ENCODE measurements at regions not wholly inside any gene's neighbourhood (a gene's known extent, or its start where the extent isn't known, plus 50 kb on each side); places are given as distances from the start of the nearest gene placed in this dataset.
A peak's percentile ranks its signal among the peaks of the same experiment; 100 is the strongest.

DNA sequence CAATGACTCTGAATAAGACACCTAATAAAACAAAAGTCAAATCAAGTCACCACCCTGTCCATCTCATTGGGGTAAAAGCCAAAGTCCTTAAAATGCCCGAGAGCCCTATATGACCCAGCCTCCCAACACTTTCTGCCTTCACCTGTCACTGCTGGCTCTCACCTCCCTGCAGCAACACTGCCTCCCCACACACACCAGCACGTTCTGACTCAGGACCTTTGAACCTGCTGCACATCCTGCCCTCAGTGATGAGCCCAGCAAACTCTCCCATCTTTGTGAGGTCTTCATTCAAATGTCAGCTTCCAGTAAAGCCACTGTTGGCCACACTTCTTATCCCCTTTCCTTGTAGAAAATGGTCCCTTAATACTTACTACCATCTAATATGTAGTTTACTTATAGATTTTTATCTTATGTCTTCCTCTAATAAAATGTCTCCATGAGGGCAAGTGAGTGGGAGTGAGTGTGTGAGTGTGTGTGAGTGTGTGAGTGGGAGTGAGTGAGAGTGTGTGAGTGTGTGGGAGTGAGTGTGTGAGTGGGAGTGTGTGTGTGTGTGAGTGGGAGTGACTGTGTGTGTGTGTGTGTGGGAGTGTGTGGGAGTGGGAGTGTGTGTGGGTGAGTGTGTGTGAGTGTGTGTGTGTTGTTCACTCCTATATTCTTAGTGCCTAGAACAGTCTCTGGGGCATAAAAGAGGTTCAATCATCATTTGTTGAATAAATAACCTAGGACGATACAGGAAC lies 504.7 kb downstream of the EIPR1 start:
- H3K4me1 ChIP-seq (replicated peaks in 1 of 2; ENCODE audit: control insufficient read depth in 2 of 2, insufficient read depth in 2 of 2, low read length in 2 of 2): no peaks in the 10 kb centered on the region
- in situ Hi-C loops (cut with MboI): no loop called here
- FAIRE-seq (no peak), DNase-seq (ENCODE audit: extremely low read depth in 1 of 4, low spot score in 3 of 4) (no peak), ATAC-seq (no peak)
- whole genome bisulfite sequencing (ENCODE audit: insufficient coverage, low coverage, missing lambda C conversion rate): 0% methylated on average over 3 of the region's 3 CpGs
- intact Hi-C loops (cut with micrococcal nuclease): no loop called here
- H3K4me2 ChIP-seq (ENCODE audit: insufficient read depth, low read length): no peak overlapping the region
- CTCF ChIA-PET (ENCODE audit: low intra/inter-chr PET ratio): no interaction called here
- H4K20me1 ChIP-seq (replicated peaks; ENCODE audit: control insufficient read depth, insufficient read depth, low read length): no peaks in the 10 kb centered on the region
- H2AFZ ChIP-seq (ENCODE audit: low read depth, low read length): no peak overlapping the region
- BruUV-seq (replicated peaks): no TSS peak
- H3K9me3 ChIP-seq (replicated peaks; ENCODE audit: control insufficient read depth, insufficient read depth, low read depth, low read length): no peaks in the 10 kb centered on the region
- H3K9ac ChIP-seq (ENCODE audit: insufficient read depth in 1 of 2, low read depth in 2 of 2, low read length in 2 of 2): no peak overlapping the region
- no peaks in the 10 kb centered on the region for H3K9me1 ChIP-seq (ENCODE audit: control insufficient read depth, insufficient read depth, low read length)
- POLR2A ChIA-PET: no interaction called here
- H3K27me3 ChIP-seq (ENCODE audit: control insufficient read depth in 2 of 2, insufficient read depth in 2 of 2, low read length in 2 of 2): peaks cover 13 to 72% of the 10 kb centered on the region in 2 experiments
- H3K36me3 ChIP-seq (ENCODE audit: control insufficient read depth, insufficient read depth, low read length): no peaks in the 10 kb centered on the region
- no peak overlapping the region for H3K27ac ChIP-seq (ENCODE audit: extremely low read depth, low read depth, low read length)
- H3K79me2 ChIP-seq (ENCODE audit: control insufficient read depth, insufficient read depth, low read length): no peaks in the 10 kb centered on the region
- TF ChIP-seq, protein P1, sequence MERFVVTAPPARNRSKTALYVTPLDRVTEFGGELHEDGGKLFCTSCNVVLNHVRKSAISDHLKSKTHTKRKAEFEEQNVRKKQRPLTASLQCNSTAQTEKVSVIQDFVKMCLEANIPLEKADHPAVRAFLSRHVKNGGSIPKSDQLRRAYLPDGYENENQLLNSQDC (CRISPR knock-in tag; IDR thresholded peaks at IDR 0.05): no peak
- TF ChIP-seq EGR1 (conservative IDR thresholded peaks at IDR 0.05): peak; percentile 75
- TF ChIP-seq, protein P2, sequence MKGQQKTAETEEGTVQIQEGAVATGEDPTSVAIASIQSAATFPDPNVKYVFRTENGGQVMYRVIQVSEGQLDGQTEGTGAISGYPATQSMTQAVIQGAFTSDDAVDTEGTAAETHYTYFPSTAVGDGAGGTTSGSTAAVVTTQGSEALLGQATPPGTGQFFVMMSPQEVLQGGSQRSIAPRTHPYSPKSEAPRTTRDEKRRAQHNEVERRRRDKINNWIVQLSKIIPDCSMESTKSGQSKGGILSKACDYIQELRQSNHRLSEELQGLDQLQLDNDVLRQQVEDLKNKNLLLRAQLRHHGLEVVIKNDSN (CRISPR knock-in tag; IDR thresholded peaks at IDR 0.05): no peak
- no peak overlapping the region for H3K4me3 ChIP-seq

DNA sequence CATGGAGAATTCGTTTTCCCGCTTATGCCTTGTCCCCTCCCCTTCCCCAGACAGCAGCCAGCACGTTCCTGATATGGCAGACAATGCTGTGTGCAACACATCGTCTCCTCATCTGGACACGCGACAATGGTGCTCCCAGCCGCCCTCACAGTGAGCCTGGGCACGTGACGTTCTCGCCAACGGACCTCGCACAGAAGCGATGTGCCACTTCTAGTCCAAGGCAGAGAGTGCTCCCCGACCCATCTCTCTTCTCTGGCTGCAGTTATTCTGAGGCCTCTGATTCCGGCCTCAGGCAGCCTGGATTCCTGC lies 505.4 kb downstream of the EIPR1 start:
- Histone ChIP-seq H3K9me3 (replicated peaks; ENCODE audit: control insufficient read depth, insufficient read depth, low read depth, low read length) (no peaks in the 10 kb centered on the region), H3K9ac (ENCODE audit: insufficient read depth in 1 of 2, low read depth in 2 of 2, low read length in 2 of 2) (no peak overlapping the region), H3K36me3 (ENCODE audit: control insufficient read depth, insufficient read depth, low read length) (no peaks in the 10 kb centered on the region), H3K4me1 (replicated peaks in 1 of 2; ENCODE audit: control insufficient read depth in 2 of 2, insufficient read depth in 2 of 2, low read length in 2 of 2) (no peaks in the 10 kb centered on the region), H3K79me2 (ENCODE audit: control insufficient read depth, insufficient read depth, low read length) (no peaks in the 10 kb centered on the region), H3K4me2 (ENCODE audit: insufficient read depth, low read length) (no peak overlapping the region), H4K20me1 (replicated peaks; ENCODE audit: control insufficient read depth, insufficient read depth, low read length) (no peaks in the 10 kb centered on the region), H3K4me3 (no peak overlapping the region), H3K27ac (ENCODE audit: extremely low read depth, low read depth, low read length) (no peak overlapping the region), H2AFZ (ENCODE audit: low read depth, low read length) (no peak overlapping the region), H3K9me1 (ENCODE audit: control insufficient read depth, insufficient read depth, low read length) (no peaks in the 10 kb centered on the region), H3K27me3 (ENCODE audit: control insufficient read depth in 2 of 2, insufficient read depth in 2 of 2, low read length in 2 of 2) (peaks cover 13 to 72% of the 10 kb centered on the region in 2 experiments)
- in situ Hi-C loops (cut with MboI): no loop called here
- CTCF ChIA-PET (ENCODE audit: low intra/inter-chr PET ratio): no interaction called here
- 0% methylated on average over 15 of the region's 15 CpGs for WGBS (ENCODE audit: insufficient coverage, low coverage, missing lambda C conversion rate)
- ATAC-seq: no peak
- FAIRE-seq: no peak
- POLR2A ChIA-PET: no interaction called here
- DNase-seq (ENCODE audit: extremely low read depth in 1 of 4, low spot score in 3 of 4): no peak
- intact Hi-C loops (cut with micrococcal nuclease): no loop called here
- no TSS peak for BruUV-seq (replicated peaks)
- no peak for TF ChIP-seq ZNF592 (IDR thresholded peaks at IDR 0.05)
- TF ChIP-seq ZFPM2 (CRISPR knock-in tag; IDR thresholded peaks at IDR 0.05): no peak
- TF ChIP-seq, protein P3, sequence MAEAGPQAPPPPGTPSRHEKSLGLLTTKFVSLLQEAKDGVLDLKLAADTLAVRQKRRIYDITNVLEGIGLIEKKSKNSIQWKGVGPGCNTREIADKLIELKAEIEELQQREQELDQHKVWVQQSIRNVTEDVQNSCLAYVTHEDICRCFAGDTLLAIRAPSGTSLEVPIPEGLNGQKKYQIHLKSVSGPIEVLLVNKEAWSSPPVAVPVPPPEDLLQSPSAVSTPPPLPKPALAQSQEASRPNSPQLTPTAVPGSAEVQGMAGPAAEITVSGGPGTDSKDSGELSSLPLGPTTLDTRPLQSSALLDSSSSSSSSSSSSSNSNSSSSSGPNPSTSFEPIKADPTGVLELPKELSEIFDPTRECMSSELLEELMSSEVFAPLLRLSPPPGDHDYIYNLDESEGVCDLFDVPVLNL (CRISPR knock-in tag; IDR thresholded peaks at IDR 0.05; ENCODE audit: low read depth): no peak
- TF ChIP-seq OTX1 (CRISPR knock-in tag; IDR thresholded peaks at IDR 0.05): no peak
- TF ChIP-seq SMAD2 (IDR thresholded peaks at IDR 0.05; ENCODE audit: low read depth, low read length): no peak
- no peak for TF ChIP-seq SAFB (IDR thresholded peaks at IDR 0.05; ENCODE audit: borderline replicate concordance, low read depth, low read length)

Data from K562 (cell line).